ENCODE measurements at regions not wholly inside any gene's neighbourhood (a gene's known extent, or its start where the extent isn't known, plus 50 kb on each side); places are given as distances from the start of the nearest gene placed in this dataset.

DNA sequence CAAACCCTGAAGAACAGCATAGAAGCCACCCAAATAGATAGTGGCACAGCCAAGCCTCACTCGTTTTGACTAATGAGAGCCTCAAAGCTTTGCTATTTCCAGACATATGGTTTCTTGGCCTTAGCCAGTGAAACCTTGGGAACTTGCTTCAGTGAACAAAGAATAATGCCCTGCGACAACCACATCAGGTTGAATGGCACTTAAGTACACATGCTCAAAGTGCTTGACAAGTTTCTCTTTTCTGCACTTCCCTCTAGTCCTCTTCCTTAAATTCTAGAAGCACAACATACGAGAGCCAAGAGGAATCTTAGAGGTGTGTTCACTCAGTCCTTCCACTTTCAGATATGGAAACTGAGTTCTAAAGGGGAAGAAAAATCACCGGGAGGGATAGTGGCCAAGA lies 258.3 kb downstream of the HAUS1 start:
- no peak overlapping the region for H3K4me3 ChIP-seq (ENCODE audit: low read depth, low read length)
- no peak for DNase-seq (ENCODE audit: low read depth)

DNA sequence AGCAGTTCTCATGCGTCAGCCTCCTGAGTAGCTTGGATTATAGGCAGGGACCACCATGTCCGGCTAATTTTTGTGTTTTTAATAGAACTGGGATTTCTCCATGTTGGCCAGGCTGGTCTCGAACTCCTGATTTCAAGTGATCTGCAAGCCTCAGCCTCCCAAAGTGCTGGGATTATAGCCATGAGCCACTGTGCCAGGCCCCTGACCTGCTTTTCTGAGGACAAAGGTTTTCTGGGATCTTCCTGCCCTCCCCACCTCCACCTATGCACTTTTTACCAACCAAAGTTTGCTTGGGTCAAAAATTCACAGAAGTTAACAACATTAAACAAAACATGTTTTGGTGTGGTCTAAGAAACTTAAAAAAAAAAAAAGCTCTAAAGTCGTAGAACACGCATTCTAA lies 259.9 kb downstream of the HAUS1 start:
- H3K4me3 ChIP-seq (ENCODE audit: low read depth, low read length) = no peak overlapping the region
- no peak for DNase-seq (ENCODE audit: low read depth)

DNA sequence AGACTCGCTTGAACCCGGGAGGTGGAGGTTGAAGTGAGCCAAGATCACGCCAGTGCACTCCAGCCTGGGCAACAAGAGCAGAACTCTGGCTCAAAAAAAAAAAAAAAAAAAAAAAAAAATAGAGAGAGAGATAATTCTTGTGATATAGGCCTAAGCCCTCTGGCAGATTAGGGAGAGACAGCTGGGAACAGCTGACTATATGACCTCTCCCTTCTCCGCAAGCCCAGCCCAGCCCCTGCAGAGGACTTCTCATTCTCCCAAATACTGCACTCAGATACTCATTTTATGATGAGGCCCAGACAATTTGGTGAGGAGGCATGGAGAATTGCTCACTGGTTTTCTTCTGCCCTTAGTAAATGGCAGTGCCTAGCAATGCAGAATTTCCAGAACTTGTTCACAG lies 262.0 kb downstream of the HAUS1 start:
- DNase-seq (ENCODE audit: low read depth) = no peak
- H3K4me3 ChIP-seq (ENCODE audit: low read depth, low read length) = no peak overlapping the region

DNA sequence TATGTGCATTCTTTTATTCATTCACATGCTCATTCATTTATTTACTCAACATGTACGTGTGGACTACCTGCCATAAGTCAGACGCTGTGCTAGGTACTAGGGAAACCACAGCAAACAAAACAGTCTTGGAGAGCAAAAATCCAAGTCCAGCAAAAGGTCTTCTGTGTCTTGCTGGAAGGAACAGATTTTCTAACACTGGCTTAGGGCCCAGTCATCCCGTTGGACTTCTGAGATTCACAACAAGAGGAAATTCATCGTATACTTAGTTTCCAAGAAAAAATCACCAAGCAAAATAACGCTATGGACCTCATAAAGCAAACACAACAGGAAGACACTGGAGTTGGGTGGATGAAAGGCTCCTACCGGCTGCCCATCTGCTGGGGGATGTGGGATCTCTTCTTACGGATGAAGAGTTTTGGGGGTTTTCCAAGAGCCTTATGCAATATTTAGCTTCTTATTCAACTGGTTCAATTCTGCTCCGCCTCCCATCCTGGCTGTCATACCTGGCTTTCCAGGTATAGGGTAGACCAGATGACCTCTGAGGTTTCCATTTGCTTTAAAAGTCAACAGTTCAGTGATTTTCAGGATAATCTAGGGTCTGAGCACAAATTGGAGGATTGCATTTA lies 262.7 kb downstream of the HAUS1 start:
- H3K4me3 ChIP-seq (ENCODE audit: low read depth, low read length) = no peak overlapping the region
- no peak for DNase-seq (ENCODE audit: low read depth)

DNA sequence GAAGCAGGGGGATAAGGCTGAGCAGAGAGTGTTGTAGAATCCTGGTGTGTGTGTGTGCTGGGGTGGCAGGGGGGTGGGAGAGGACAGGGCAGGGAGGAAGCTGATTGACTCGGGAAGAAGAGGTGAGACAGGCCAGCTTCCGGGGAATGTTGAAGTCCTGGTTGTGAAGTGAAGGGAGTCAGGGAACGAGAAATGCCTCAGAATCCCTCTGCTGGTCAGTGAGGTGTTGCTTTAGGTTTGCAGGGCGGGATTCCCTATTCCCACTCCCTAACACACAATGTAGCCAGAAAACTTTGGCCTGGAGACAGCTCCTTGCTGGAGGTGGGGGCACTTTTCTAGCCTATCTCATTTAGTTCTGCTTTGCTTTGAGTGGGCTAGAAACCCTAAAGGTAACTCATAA lies 265.1 kb downstream of the HAUS1 start:
- no peak for DNase-seq (ENCODE audit: low read depth)
- H3K4me3 ChIP-seq (ENCODE audit: low read depth, low read length) = no peak overlapping the region

DNA sequence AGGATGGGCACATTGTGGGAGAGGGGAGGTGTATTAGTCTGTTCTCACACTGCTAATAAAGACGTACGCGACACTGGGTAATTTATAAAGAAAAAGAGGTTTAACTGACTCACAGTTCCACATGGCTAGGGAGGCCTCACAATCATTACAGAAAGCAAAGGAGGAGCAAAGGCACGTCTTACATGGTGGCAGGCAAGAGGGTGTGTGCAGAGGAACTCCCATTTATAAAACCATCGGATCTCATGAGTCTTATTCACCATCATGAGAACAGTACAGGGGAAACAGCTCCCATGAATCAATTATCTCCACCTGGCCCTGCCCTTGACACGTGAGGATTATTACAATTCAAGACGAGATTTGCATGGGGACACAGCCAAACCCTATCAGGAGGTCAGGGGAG lies 266.7 kb downstream of the HAUS1 start:
- no peak for DNase-seq (ENCODE audit: low read depth)
- no peak overlapping the region for H3K4me3 ChIP-seq (ENCODE audit: low read depth, low read length)

DNA sequence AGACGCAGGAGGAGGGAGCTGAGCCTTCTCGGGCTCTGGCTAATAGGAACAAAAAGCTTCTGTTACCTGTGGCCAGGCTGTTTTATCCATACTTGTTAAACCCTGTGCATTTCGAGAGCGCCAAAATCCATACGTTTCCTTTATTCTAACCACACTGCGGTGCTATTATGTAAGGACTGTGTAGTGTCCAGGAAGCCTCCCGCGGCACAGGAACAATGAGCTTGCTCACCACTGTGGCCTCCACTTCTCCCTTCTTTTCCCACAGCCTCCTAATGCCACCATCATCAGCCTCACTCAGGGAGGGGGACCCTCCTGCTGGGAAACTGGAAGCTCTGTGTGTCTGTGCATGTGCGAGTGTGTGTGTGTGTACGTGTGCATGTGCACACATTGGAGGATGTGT lies 268.5 kb downstream of the HAUS1 start:
- no peak for DNase-seq (ENCODE audit: low read depth)
- no peak overlapping the region for H3K4me3 ChIP-seq (ENCODE audit: low read depth, low read length)

DNA sequence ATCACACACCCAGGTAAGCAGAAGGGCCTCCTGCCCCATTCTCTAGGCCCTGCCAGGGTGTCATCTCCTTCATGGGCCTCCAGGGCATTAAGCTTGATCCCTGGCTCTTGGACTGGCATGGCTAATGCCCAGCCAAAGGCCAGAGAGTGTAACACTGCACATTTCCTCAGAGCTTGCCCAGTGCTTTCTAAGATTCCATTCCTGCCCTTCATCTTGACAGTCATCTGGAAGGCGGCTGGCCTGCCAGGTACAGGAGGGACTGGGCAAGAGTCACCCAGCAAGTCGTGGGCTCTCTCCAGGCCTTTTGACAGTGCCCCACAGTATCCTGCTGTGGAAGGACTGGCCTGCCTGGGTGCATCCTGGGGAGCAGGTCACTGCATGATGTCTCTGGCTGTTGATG lies 268.9 kb downstream of the HAUS1 start:
- no peak for DNase-seq (ENCODE audit: low read depth)
- H3K4me3 ChIP-seq (ENCODE audit: low read depth, low read length) = no peak overlapping the region

DNA sequence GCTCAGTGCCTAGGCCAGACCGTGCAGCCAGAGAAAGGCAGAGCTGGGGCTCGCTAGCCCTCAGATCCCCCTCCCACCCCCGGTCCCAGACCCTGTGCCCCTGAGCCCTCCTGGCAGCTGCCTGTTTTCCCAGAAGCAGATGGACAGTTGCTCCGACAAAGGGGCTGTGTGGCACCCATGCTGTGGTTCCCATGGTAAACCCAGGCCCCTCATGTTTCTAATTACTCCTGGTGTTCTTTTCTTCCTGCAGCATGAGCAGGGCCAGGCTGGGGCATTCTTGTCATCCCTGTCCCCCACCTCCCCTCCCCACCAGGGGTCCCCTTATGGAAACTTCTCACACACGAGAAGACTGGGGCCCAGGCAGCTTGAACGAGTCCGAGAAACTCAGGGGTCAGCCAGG lies 269.6 kb downstream of the HAUS1 start:
- no peak for DNase-seq (ENCODE audit: low read depth)
- no peak overlapping the region for H3K4me3 ChIP-seq (ENCODE audit: low read depth, low read length)

DNA sequence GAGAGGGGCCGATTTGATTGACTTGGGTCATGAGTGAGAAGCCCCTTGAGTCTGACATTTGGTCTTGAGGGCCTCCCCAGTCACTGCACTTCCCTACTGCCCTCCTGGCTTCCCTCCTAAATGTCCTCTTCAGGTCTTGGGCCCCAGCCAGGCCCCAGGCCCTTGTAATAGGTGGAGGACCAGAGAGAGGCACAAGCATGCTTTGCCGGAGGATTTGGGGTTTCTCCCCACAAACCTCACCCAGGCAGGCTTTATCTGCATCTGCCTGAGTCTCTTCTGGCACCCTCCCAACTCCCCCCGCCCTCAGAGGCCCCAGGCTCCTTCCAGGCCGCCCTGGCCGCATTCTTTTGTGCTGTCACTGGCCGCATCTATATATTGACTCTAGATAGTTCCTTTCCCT lies 270.7 kb downstream of the HAUS1 start:
- DNase-seq (ENCODE audit: low read depth) = no peak
- H3K4me3 ChIP-seq (ENCODE audit: low read depth, low read length) = no peak overlapping the region

DNA sequence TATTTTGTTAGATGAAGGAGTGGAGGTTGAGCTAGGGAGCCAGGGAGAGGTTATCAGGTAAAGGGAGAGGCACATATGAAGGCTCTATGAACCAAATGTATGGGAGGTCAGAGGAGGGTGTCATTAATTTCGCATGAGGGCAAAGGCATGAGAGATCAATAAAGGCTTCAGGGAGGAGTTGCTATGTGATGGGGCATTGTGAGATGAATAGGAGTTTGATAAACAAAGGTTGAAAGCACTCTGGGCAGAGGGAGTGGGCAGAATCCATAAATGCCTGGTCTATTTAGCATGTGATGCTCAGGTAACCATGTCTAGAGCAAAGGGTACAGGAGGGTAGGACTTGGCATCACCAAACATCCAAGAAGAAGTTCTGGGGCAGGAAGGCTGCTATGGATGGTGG lies 273.4 kb downstream of the HAUS1 start:
- no peak for DNase-seq (ENCODE audit: low read depth)
- H3K4me3 ChIP-seq (ENCODE audit: low read depth, low read length) = no peak overlapping the region

DNA sequence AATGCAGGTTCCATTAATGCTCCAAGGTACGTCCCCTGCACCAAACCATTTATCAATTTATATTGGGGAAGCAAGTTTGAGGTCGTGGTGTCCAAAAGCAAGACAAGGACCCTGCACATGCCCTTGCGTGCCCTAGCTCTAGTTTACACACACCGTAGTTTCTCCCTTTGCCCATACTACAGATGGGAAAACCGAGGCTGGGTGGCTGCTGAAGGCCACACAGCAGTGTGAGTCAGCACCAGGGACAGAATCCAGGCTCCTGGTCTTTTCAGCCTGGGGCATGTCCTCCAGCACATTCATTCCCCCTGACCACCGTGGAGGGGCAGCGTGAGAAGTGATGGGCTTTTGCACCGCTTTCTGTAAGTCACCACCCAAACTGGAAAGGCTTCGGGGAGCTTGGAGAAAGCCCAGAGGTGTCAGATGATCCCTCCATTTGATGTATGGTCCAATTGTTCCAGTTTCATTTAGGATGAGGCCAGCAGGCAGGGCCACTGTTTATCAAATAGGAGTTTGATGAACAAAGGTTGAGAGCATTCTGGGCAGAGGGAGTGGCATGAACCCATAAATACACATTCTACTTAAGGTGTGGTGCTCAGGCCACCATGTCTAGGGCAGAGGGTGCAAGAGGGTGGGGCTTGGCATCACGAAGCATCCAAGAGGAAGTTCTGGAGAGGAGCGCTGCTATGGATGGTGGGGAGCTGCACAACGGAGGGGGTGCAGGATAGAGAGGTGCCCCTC lies 274.1 kb downstream of the HAUS1 start:
- no peak for DNase-seq (ENCODE audit: low read depth)
- H3K4me3 ChIP-seq (ENCODE audit: low read depth, low read length) = no peak overlapping the region

DNA sequence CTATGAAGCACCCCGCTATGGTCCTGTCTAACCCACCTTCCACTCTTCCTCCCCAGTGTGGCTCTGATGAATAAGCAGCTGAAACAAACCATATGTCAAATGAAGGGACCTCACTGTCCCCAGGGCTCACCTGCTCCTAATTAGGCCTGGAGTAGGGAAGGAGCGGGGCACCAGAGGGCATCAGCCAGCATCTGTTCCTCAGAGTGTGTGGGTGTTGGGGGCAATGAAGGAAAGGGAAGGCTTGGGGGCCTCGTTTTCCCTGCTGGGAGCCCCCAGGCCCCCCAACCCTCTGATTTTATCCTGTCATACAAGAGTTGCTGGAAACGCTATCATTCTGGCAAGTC lies 274.7 kb downstream of the HAUS1 start:
- H3K4me3 ChIP-seq (ENCODE audit: low read depth, low read length) = no peak overlapping the region
- no peak for DNase-seq (ENCODE audit: low read depth)

DNA sequence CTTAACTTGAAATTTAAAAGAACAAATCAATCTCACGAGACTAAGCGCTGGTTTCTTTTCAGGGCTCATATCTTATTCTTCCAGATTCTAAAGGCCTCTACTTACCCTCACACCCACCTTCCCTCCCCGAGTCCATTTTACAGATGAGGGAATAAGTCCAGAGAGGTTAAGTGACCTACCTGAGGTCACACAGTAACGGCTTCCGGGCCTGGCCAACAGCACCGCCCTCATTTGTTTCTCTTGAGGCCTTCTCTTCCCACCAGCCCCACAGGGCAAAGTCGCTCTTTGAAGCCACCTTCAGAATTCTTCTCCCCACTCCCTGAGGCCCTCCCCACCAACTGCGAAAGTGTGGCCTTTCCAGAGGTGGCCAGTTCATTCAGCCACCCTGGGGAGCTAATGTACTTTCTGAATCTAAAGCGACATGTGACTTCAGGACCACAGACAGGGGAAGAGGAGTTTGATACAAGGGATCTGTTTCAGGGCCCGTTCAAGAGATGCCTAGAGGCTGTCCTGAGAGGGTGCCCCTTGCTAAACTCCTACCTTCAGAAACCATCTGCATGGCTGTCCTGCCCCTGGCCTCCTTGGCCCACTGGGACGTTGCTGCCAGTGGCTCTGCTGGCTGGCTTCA lies 275.3 kb downstream of the HAUS1 start:
- no peak overlapping the region for H3K4me3 ChIP-seq (ENCODE audit: low read depth, low read length)
- DNase-seq (ENCODE audit: low read depth) = no peak

DNA sequence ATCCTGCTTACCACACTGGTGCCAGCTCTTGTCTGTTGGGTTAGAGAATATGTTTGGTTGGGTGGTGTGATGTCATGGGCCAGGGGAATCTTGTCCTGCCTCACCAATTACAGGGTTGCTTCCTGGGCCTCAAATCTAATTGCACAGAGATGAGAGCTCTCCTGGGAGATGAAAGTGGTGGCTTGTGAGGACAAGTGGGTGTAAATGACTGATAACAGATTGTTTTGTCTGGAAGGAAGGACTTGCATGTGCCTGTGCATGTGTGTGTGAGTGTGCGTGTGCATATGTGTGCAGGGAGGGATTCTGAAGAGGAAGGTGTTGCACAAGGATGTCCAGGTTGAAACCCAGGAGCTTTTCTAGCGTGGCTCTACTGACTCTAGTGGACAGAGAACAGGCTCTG lies 271.9 kb downstream of the LOXHD1 start:
- DNase-seq (ENCODE audit: low read depth) = no peak
- H3K4me3 ChIP-seq (ENCODE audit: low read depth, low read length) = no peak overlapping the region

DNA sequence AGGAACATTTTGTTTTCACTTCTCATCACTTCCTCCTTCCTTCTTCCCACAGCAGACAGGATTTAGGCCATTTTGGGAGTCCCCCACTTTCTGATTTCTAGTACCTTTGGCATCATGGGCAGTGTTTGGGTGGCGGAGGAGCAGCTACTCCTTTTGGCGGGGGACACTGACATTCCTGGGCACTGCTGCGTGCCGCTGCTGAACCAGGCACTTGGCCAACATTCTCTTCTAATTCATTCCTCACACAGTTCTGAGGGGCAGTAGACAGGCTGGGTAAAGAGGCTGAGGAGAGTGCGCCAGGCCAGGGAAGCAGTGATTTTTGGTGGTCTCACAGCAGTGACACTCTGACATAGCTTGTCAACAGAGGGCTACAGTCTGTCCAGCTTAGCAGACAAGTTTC lies 270.2 kb downstream of the LOXHD1 start:
- DNase-seq (ENCODE audit: low read depth) = no peak
- H3K4me3 ChIP-seq (ENCODE audit: low read depth, low read length) = no peak overlapping the region

DNA sequence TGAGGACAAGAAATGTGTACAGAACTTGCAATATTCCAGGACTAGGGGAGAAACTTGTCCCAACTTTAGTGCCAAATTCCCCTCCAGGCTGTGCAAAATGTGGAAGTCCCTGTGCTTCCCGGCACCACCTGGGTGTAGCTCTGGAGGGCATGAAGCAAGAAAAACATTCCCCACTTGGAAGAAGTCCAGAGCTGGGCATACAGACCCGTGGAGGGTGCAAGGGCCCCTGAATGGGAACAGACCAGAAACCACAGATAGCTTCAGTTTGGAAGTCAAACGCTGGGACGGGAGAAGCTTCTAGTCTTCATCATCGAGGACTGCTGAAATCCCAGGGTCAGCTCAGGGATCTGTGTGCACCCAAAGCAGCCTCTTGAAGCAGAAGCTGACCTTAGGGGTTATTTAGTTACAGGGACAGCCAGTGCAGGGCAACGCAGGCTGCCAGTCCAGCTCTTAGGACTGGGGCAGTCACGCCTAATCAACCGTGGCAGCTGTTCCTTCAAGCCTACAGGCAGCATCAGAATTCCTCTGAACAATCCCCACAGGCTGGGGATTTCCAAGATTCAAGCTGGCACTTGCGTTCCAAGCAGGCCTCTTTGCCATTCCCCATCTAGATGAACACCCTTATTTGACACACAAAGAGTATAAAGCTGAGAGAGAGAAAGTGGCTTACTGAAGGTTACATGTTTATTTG lies 269.4 kb downstream of the LOXHD1 start:
- H3K4me3 ChIP-seq (ENCODE audit: low read depth, low read length) = no peak overlapping the region
- DNase-seq (ENCODE audit: low read depth) = peak; percentile 9

DNA sequence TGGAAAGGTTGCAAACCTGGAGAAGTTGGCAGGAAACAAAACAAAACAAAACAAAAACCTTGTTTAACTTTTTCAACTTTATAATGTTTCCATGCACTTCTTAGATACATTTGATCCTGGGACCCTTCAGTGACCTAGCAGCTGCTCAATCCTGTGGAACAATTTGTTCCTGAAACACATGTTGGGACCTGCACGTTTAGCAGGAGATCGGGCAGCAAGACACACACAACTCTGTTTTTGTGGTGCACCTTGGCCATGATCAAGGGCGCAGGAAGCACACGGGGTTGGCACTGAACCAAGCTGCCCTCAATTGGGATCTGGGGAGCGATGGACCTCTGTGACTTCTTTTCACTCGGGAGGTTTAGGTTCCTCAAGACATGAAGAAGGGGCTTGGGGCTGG lies 268.7 kb downstream of the LOXHD1 start:
- H3K4me3 ChIP-seq (ENCODE audit: low read depth, low read length) = no peak overlapping the region
- DNase-seq (ENCODE audit: low read depth) = no peak

DNA sequence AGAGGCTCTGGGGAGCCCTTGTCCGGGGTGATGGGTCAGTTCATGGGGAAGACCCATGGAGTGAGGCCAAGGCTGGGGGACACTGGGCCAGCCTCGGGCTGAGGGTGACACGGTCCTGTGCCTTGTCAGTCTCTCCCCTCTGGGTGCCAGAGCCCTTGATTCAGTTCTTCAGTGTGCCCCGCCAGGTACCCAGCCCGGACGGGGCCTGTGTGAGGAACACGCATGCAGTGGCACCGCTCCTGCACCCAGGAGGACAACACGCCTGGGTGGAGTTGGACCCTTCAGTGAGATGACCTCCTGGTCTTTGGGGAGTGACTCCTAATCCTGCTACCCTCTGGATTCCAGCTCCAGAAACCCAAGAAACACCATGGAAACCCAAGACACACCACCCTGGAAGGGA lies 264.4 kb downstream of the LOXHD1 start:
- no peak for DNase-seq (ENCODE audit: low read depth)
- no peak overlapping the region for H3K4me3 ChIP-seq (ENCODE audit: low read depth, low read length)

DNA sequence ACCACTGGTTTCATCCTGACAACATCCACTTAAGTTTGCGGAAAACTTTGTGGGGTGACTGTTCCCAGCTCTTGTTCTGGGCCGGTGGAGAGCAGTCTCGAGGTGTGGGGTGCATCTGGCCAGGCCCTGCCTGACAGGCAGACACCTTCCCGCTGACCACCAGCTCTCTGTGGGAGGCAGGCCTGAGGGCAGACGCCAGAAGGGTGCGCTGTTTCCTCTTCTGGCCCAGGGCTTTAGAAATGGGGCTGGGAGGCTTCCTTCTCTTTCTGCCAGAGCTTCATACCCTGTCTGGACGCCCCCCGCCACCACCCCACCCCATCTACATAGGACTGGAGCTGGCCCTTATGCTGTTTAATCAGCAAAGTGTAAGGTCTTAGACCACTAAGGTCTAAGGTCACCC lies 263.8 kb downstream of the LOXHD1 start:
- DNase-seq (ENCODE audit: low read depth) = no peak
- no peak overlapping the region for H3K4me3 ChIP-seq (ENCODE audit: low read depth, low read length)

DNA sequence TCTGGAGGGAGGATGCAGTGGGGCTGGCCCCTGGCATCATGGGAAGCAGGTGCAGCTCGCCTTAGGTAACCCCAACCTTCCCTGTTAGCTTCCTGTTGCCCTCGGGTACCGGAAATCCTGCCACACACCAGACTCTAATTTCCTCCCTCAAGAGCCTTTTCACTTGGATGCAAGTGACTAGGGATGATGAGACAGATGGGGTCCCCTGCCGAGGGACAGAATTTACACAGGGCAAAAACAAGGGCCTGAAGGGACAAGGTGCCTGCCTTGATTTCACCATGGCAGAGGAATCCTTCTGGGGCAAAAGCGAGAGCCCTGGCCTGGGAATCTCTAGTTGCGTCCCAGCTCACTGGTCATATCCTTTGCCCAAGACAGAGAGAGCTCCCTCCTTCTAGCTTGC lies 263.1 kb downstream of the LOXHD1 start:
- no peak for DNase-seq (ENCODE audit: low read depth)
- no peak overlapping the region for H3K4me3 ChIP-seq (ENCODE audit: low read depth, low read length)

All from skeletal muscle cell (primary cell).